RWPE1 (cell line): ENCODE measurements at regions not wholly inside any gene's neighbourhood (a gene's known extent, or its start where the extent isn't known, plus 50 kb on each side); places are given as distances from the start of the nearest gene placed in this dataset.

Source experiments
- CTCF ChIA-PET: fragments of 350-600 bp; sonication (Branson Sonifier 250); formaldehyde crosslinking; extraction: SDS; loops from one replicate; lab custom pipeline; 2021; lab: Yijun Ruan, JAX
- POLR2A ChIA-PET: fragments of 400-600 bp; formaldehyde crosslinking; extraction: SDS; loops from one replicate; lab custom pipeline; 2020; ENCODE audit warnings: antibody characterized with exemption; ENCODE audit not compliant: low non-redundant PET; lab: Yijun Ruan, JAX
- DNase-seq: peaks from one replicate; pipeline ENCODE4 v3.0.0; 2012; ENCODE audit warnings: low spot score
- H3K27ac ChIP-seq: fragments of 450-650 bp; 2 replicates; pipeline ENCODE4 v1.5.1; 2017
- CTCF ChIP-seq: fragments of 450-650 bp; conservative IDR thresholded peaks from 2 replicates; pipeline ENCODE4 v1.5.1; 2017; ENCODE audit warnings: low read depth, mild to moderate bottlenecking

- TF ChIP-seq CTCF: no peak
- no peak for DNase-seq
- H3K27ac ChIP-seq: no peak overlapping the region
- ChIA-PET CTCF (interaction anchor here (0.8 to 1.8 kb wide), 2 partner anchors 17 to 202 kb away, joined by 3 to 5 read pairs; no protein-coding TSS in a partner anchor), POLR2A (no interaction called here)
Observed at GRCh38 chr1:84755216-84755615, 65.0 kb upstream of the SSX2IP start.

GRCh38 chr1:84754386-84754703 is 64.1 kb upstream of the SSX2IP start:
- H3K27ac ChIP-seq: no peak overlapping the region
- DNase-seq: no peak
- POLR2A ChIA-PET: no interaction called here
- CTCF ChIA-PET: interaction anchor here (0.6 to 1.8 kb wide), 6 partner anchors 14 to 312 kb away, joined by 3 to 9 read pairs (median 4); no protein-coding TSS in a partner anchor
- no peak for TF ChIP-seq CTCF

- DNase-seq: peak; percentile 62
- H3K27ac ChIP-seq: no peak overlapping the region
- POLR2A ChIA-PET: no interaction called here
- CTCF ChIA-PET: interaction anchor here (0.5 to 1.5 kb wide), 20 partner anchors 12 to 1145 kb away, joined by 3 to 11 read pairs (median 4); partner anchors contain the start of gene PRKACB
- TF ChIP-seq CTCF: peak; percentile 97
Observed at GRCh38 chr1:84753516-84754385, 63.5 kb upstream of the SSX2IP start.

- ChIA-PET POLR2A (no interaction called here), CTCF (interaction anchor here (0.6 to 0.7 kb wide), 6 partner anchors 14 to 625 kb away, joined by 3 to 6 read pairs (median 4); no protein-coding TSS in a partner anchor)
- no peak overlapping the region; the same call in 1 of the 2 replicates for H3K27ac ChIP-seq
- no peak for TF ChIP-seq CTCF
- peak; percentile 78 for DNase-seq
Observed at GRCh38 chr1:84750110-84750730, 60.0 kb upstream of the SSX2IP start.

GRCh38 chr1:84749427-84749826 is 59.2 kb upstream of the SSX2IP start:
- CTCF ChIA-PET: interaction anchor here (0.7 kb wide), 1 partner anchor 14 kb away, joined by 5 read pairs; no protein-coding TSS in a partner anchor
- DNase-seq: peak; percentile 13

More at GRCh38 chr1:84749427-84749826, 59.2 kb upstream of the SSX2IP start:
- POLR2A ChIA-PET: no interaction called here
- TF ChIP-seq CTCF: no peak
- H3K27ac ChIP-seq: no peak overlapping the region
